ENCODE measurements at regions not wholly inside any gene's neighbourhood (a gene's known extent, or its start where the extent isn't known, plus 50 kb on each side); places are given as distances from the start of the nearest gene placed in this dataset.

- TF ChIP-seq ATF7 (IDR thresholded peaks at IDR 0.05; ENCODE audit: low read depth) = no peak
- TF ChIP-seq NR2C1 (IDR thresholded peaks at IDR 0.05) = no peak
- no peak for TF ChIP-seq CTCF (IDR thresholded peaks at IDR 0.05 in 2 of 3, conservative IDR thresholded peaks at IDR 0.05 in 1 of 3; ENCODE audit: control insufficient read depth in 2 of 3, extremely low read depth in 1 of 3, insufficient read depth in 1 of 3, low read depth in 3 of 3, low read length in 3 of 3)
- TF ChIP-seq EZH2 (IDR thresholded peaks at IDR 0.05; ENCODE audit: borderline replicate concordance, control insufficient read depth, low read depth, low read length) = no peak
- TF ChIP-seq YY1 (IDR thresholded peaks at IDR 0.05; ENCODE audit: low read depth, low read length) = no peak
- no peak for TF ChIP-seq CREB1 (IDR thresholded peaks at IDR 0.05; ENCODE audit: low read depth)
- no peak for TF ChIP-seq ZBTB4 (CRISPR knock-in tag; IDR thresholded peaks at IDR 0.05)
- no peak for TF ChIP-seq TCF12 (IDR thresholded peaks at IDR 0.05; ENCODE audit: low read depth, low read length)
- TF ChIP-seq POLR2A (IDR thresholded peaks at IDR 0.05; ENCODE audit: low read depth, low read length) = no peak
- TF ChIP-seq BHLHE40 (IDR thresholded peaks at IDR 0.05; ENCODE audit: borderline replicate concordance in 1 of 2, low read depth in 2 of 2, low read length in 1 of 2) = no peak
Measured at GRCh38 chr1:66450043-66450514, 83.9 kb upstream of the SGIP1 start.

All from GM12878 (cell line).